GM19328 (cell line): ENCODE measurements at regions not wholly inside any gene's neighbourhood (a gene's known extent, or its start where the extent isn't known, plus 50 kb on each side); places are given as distances from the start of the nearest gene placed in this dataset.

Experiments
- ATAC-seq: cut with Tn5 transposase; IDR thresholded peaks from one replicate; pipeline ENCODE4 v1.9.1; 2021; ENCODE audit warnings: mild to moderate bottlenecking, moderate library complexity; ENCODE audit not compliant: unreplicated experiment

DNA sequence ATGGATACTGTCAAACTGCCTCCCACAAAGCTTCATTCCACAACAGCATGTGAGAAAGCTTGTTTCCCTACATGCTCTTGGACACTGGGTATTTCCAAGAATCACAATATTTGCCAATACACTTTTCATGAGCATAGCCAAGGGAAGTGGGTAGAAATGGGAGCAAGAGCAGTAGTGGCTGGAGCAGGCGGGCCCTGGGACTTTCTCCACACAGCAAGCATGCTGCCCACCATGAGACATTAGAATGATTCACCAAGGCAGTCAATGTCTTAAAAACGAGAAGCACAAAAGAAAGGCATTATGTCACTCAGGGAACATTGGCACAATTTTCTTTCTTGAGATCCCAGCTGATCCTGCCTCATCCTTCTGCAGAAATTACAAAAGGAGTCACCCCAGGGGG lies 371.6 kb upstream of the RUNX1 start:
- ATAC-seq = no peak

DNA sequence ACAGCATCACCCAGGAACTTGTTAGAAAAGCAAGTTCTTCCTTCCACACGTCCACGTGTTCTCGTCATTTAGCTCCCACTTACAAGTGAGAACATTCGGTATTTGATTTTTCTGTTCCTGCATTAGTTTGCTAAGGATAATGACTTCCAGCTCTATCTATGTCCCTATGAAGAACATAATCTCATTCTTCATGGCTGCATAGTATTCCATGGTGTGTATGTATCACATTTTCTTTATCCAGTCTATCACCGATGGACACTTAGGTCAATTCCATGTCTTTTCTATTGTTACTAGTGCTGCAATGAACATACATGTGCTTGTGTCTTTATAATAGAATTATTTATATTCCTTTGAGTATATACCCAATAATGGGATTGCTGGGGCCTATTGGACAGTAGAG lies 368.7 kb upstream of the RUNX1 start:
- ATAC-seq = no peak

DNA sequence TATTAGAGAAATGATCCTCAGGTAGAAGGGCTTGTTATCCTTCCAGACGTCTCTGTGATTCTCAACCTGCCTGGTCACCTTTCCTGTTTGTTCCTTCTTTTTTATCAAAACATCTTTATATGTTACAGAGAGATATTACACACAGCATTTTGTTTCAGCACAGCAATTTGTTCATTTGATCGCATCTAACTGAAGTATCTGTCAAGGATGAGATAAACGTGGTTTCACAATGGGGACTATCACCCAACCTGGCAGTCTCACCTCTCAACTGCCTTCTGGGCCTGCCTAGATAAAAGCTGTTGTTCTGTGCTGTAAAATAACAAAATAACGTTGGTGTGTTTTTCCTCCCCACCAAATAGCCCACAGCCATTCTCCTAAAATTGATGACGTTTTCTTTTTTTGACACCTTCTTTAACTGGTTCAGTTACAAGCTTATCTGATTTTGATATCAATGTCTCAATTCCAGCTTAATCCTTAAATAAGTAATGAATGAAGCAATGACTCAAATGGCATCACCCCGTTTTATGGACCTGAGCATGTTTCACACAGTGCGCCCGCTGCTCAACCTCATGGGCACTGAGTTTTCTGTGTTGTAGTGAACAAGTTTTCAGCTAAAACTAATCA lies 367.9 kb upstream of the RUNX1 start:
- ATAC-seq = no peak

DNA sequence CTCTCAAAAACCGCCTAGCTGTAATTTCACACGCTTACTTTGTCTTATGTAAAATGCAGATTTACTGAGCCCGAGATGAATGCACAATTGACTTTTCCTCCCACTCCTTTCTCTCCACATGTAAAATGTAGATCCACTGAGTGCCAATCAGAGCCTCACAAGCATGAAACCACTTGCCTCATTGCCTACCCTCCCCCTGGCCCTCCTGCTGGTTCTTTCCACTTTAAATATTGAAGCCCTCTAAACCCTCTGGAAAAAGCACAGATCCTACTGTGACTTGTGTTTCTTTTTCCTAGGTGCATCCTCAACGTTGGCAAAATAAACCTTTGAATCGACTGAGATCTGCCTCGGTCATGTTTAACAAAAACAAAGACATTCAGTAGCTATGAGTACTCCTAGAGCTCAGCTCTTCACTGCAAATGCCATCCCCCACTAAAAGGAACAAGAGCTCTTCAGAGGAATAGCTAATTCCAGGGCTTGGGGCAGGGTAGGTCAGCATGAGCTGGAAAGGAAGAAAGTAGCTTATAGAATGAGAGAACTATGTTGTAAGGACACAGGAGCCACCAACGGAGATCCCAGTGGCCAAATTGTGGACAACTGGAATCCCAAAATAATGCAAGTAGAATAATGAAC lies 365.5 kb upstream of the RUNX1 start:
- no peak for ATAC-seq

DNA sequence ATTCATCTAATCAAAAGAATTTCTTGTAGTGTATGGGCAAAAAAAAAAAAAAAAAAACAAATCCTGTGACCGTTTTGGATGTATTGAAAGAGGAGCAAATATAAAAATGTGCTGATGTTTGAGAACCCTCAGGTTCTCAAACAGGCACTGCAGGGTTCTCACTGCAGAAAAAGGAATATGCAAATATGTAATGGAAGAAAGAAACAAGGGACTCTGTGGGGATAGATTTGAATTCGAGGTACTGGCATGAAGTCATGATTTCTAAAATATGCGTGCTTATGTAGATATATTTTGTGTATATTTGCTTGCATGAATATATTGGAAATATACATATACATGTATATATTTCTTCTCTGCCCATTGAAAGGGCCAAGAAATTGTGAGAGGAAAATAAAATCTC lies 365.0 kb upstream of the RUNX1 start:
- no peak for ATAC-seq

DNA sequence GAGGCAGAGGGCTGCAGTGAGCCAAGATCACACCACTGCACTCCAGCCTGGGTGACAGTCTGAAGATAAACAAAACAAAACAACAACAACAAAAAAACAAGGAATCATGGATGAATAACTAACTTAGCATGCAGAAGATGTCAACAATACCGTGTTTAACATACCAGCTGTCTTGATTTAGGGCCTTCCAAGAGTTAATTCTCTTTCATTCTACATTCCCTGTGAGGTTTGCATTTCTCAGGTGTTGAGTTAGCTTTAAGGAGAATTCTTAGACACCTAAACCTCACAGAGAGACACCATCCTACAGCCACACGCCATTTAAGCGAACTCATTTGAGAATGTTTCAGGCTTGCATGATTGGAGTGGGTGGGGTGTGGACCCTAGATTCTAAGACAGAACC lies 363.1 kb upstream of the RUNX1 start:
- no peak for ATAC-seq

DNA sequence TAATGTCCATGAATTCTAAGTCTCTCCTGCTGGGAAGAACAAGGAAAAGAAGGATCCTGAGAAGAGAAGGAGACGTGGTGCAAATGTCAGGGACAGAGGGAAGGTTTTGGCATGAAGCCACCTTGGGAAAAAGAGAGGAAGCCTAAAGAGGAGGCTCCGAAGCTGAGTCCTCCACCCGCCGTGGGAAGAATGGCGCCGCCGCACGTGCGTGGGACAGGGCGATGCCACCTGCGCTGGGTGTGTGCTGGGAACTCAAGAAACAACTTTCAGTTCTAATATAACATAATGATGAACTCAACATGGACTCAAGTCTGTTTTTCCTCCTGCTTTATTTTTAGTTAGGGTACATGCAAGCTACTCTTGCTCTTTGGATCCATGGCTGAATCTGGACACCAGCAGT lies 362.3 kb upstream of the RUNX1 start:
- ATAC-seq = no peak

DNA sequence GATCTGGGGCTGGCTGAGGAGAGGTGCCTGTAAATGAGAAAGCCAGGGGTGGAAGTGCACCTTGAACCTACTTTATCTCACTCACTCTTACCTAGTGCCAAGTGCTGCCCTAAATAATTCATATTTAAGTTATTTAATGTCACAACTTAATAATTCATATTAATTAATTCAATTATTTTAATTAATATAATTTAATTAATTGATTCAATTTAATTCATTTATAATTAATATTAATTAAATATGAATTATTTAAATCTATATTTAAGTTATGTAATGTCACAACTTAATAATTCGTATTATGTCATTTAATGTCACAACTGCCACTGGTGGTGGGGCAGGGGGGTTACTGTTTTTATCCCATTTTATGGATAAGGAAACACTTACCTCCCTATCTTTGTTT lies 361.6 kb upstream of the RUNX1 start:
- no peak for ATAC-seq

DNA sequence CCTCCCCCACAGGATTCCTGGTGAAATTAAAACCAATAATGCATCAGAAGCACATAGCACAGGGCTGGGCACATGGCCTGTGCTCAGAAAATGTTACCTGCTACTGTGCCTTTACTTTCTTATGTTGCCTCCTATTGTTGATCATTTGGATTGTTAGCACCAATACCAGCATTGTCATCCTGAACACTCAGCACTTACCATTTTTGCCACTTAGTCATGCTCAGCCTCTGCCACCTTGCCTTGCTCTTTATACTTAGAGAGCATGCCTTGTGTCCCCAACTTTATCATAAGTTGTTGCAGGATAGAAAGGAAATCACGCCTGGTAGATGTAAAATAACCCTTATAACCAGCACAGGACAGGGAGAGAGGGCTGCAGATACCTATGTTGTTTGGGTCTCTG lies 361.0 kb upstream of the RUNX1 start:
- ATAC-seq = no peak

DNA sequence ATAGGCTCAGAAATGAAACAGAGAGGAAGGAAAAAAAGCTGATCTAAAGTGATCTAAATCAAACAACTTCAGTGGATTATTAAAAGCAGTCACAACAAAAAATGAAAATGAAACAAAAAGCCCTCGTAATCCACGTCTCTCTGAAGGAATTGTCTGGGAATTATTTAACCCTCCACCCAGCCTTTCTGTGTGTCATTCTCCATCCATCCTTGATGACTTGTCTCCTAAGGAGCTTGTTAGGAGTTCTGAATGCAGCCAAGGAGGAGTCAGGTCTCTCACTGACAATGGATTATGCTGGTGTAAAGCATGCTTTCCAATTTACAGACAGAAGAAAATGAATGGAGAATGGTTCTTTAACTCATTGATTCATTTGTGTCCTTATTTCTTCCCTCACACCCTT lies 359.3 kb upstream of the RUNX1 start:
- ATAC-seq = no peak

DNA sequence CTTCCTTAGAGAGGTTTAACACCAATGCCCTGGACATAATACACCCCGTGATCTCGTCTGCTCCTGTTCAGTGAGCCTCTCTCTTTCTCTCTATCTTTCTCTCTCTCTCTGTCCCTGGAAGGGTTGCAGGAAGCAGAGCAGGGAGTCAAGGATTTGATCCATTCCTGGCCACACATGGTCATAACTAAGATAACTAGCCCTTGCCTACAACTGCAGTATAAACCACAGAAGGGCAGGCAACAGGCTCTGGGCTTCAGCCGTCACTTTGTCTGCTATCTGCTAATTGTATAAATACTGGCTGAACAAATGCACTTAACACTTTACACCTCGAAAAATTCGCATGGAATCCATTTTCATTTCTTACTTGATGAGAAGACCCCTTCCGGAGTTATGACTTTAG lies 357.5 kb upstream of the RUNX1 start:
- no peak for ATAC-seq

DNA sequence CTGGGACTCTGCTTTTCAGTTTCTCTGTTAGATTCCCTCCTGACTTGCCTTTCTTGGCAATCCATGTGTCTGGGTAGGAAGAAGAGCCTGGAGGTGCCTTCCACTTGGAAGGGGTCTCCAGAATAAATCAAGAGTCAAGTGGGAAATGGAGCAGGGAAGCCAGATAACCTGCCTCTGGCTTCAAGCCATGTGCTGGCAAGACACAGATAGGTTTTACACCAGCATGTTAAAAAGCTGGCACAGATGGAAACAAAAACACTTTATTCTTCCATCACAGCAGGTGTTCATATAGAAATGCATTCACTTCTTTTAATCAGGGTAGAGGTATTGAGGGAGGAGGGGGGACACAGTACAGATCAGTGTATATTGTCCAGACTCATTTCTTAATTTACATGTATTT lies 356.9 kb upstream of the RUNX1 start:
- ATAC-seq = no peak

DNA sequence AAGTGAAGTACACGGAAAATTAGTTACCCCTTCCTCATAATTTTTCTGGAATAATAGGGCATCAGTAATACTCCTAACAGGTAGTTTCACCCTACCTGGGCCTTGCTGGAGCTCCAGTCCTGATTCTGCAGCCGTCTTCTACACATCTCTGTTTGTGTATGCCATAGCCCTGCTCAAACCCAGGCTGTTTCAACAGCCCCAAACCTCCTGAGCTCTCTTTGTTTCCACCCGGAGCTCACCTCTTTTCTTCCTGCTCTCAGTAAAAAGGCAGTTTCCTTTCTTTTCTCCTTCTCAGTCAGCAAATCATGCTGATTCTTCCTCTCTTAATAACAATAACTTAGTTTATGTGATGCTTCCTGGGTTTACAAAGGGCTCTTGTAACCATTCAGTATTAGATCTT lies 355.1 kb upstream of the RUNX1 start:
- no peak for ATAC-seq

DNA sequence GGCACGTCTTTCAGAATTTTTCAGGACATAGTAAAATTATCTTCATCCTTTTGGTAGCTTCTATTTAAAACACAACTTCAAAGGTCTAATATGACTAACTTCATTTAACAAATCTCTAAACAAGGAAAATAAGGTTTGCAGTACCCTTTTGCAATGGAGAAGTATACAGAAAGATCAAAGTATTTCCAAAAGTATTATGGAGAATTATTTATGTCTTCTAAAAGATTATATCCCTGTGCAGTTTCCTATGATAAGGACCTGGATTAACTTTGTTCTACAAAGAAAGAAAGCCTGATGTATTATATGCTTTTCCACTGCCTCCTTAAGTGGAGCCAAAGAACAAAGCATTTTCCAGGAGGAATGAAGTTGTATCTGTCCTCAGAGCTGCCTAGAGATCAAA lies 353.0 kb upstream of the RUNX1 start:
- ATAC-seq = no peak

DNA sequence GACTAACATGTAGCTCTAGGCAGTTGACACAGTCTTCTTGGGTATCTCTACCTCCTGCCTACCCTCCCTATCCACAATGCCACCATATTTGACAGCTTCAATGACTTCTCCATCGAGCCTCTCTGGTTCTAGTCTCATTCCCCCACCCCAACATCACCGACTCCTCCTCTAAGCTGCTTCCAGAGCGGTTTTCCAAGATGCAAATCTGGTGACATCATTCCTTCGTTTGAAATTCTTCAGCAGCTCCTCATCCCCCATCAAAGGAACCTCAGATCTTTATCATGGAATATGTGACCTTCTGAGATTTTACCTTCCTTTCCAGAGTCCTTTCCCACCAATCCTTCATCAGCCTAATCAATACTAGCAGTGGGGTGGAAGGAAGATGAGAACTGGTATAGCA lies 352.4 kb upstream of the RUNX1 start:
- ATAC-seq = no peak

DNA sequence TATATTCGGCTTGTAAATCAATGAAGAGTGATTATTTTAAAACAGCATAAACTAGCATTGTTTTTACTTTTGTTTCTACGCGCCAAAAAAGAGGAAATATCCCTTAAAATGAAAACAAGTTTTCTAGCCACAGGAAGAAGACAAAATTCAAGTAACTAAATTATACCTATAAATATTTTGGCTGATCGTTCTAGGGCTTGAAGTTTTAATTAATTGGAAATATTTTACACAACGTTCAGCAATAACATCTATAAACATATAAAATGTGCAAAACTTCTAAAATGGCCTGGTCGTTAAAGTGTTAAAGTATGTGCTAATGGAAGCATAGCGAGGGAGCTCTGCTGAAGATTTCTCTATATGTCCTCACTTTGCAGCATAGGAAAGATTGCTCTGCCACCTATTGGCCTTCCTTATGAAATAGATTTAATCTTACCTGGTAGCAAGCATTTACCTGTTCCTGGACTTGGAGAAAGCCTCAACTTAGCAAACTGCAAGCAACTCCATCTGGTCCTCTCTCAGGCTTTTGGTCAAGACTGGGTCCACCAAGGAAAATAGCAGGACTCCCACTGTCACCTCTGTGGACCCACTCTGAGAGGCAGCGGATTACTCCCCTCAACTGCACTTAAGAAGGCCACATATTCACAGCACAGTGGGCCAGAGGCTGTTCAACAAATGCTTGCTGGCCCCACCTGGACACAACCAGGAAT lies 351.3 kb upstream of the RUNX1 start:
- ATAC-seq = no peak

DNA sequence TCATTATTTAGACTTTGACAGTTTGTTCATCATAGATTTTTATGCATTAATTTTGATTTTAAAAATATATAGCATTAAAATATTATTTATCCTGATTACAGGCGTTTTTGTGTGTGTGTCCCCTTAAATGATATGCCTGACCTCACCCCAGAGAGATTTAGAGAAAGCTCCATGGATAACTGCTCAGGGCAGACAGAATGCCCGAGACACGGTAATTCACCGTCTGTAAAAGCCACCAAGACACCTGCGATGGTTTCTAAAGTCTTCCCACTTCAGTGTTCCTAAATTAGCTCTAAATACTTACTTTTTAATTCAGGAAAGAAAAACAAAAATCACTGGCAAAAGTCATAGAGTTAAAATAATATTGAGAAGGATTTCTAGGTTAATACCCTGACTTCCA lies 350.6 kb upstream of the RUNX1 start:
- ATAC-seq = no peak

DNA sequence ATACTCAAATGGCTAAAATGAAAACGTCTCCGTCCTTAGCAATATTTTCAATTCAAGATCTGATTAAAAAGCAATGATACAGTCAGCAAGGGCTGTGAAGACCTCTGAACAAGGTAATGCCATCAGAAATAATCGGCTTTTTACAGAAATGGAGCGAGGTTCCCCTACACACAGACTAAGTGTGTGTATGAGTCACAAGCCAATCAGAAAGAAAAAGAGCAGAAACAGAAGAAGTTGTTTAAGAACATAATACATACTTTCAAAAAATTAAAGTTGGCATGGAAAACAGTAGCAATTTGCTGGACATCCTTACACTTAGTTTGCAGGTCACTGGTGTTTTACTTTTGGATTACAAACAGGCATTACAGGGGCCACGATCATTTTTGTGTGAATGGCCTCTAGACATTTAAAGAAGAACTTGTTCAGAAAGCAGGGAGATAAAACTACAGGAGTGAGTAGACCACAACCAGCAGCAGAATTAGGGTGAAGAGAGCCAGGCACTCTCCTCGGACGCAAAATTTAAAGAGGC lies 350.0 kb upstream of the RUNX1 start:
- ATAC-seq = no peak

DNA sequence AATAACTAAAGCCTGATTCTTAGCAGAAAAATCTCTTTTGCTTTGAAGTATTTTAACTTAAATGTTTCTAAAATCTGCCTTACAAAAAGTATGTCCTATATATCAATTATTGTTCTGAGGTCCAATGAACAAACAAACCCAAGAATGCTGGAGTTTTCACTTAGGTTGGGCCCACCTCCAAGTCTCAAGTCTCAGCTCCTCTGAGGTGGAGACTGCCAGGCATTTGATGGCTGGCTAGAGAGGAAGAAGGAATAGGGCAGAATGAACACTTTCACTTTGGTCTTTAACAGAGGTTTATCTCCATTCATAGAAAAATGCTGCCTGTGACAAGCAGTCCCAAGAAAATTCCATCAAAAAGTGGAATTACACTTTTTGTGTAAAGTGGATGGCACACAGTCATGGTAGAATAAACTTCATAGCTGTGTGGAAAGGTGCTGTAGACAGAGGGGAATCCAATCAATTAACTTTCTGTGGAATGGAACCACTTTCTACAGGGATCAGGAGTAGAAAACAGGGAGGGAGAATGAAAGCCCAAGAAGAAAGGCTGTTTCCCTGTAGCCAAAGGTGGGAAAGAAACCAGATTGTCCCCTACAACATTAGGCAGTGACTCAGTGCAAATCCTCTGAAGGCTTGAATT lies 349.4 kb upstream of the RUNX1 start:
- ATAC-seq = no peak

DNA sequence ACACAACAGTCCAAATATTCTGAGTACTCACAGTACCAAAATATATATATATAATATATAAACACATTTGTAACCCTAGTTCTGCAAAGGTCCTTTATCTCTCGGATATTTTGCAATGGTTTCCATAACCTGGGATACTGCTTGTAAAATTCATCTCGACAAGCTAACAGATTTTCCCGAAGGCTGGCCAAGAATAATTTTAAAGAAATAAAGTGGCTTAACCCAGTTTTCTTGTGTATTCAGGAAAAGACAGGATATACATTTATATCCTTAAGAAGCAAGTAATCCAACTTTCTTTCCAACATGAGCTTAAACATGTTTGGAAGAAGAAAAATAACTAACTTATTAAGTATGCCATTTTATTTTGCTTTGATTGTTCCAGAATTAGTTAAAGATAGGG lies 348.7 kb upstream of the RUNX1 start:
- ATAC-seq = no peak

DNA sequence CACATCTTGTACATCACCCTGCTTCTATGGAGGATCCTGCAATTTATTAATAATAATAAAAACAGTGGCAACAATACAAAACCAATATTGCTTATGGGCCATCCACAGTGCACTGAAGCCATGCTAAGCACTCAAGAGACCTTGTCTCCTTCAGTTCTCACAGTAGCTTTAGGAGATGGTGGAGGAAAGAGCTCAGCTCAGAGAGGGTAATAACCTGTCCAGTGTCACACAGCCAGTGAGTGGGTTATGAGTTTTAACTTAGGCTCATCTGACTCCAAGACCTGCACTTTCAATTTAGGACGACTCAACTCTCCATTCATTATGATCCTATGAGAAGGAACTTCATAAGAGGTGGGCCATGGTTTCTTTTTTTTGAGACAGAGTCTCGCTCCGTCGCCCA lies 347.6 kb upstream of the RUNX1 start:
- no peak for ATAC-seq

DNA sequence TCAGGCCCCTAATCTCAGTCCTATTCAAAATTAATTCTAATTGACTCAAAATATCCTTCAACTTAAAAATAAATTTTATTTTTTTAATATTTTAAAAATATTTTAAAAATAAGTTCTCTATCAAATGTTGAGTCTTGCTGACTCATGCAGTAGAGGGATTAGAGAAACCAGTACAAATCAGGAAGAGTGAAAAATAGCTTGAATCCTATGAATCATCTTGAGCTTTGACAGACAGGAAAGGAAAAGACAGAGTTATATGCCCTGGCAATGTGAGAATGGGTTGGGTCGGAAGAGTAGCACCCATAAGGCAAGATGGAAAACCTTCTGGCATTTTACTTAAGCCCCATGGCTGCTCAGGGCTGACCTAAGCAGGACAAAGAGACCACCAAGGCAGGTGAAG lies 346.6 kb upstream of the RUNX1 start:
- ATAC-seq = no peak
